AG10803 (cell line): ENCODE measurements at regions not wholly inside any gene's neighbourhood (a gene's known extent, or its start where the extent isn't known, plus 50 kb on each side); places are given as distances from the start of the nearest gene placed in this dataset.

Experiments used
- DNase-seq: peaks from one replicate; pipeline ENCODE4 v3.0.0; 2010; ENCODE audit warnings: low read depth
- H3K4me3 ChIP-seq: 2 replicates; pipeline ENCODE4 v1.5.1; 2011; ENCODE audit warnings: mild to moderate bottlenecking, low read length, control low read depth
- CTCF ChIP-seq: conservative IDR thresholded peaks from 2 replicates; pipeline ENCODE4 v1.5.1; 2011; ENCODE audit warnings: mild to moderate bottlenecking, low read length, control low read depth, inconsistent platforms

GRCh38 chr5:108588323-108588722, 159.4 kb upstream of the FER start:
- H3K4me3 ChIP-seq: no peak overlapping the region
- TF ChIP-seq CTCF: no peak
- DNase-seq: no peak

GRCh38 chr5:108587821-108588220, 159.9 kb upstream of the FER start:
- DNase-seq: no peak
- TF ChIP-seq CTCF: no peak
- no peak overlapping the region for H3K4me3 ChIP-seq

GRCh38 chr5:108581026-108581425, 166.7 kb upstream of the FER start:
- no peak for TF ChIP-seq CTCF
- no peak overlapping the region for H3K4me3 ChIP-seq
- no peak for DNase-seq

GRCh38 chr5:108579236-108579635, 168.5 kb upstream of the FER start:
- H3K4me3 ChIP-seq: no peak overlapping the region
- DNase-seq: no peak
- TF ChIP-seq CTCF: no peak

GRCh38 chr5:108578791-108579190, 168.9 kb upstream of the FER start:
- no peak overlapping the region for H3K4me3 ChIP-seq
- no peak for TF ChIP-seq CTCF
- no peak for DNase-seq

- no peak for DNase-seq
- H3K4me3 ChIP-seq: no peak overlapping the region
- TF ChIP-seq CTCF: no peak
These were observed 180.3 kb upstream of the FER start for GRCh38 chr5:108567429-108567828.

- DNase-seq: no peak
- no peak for TF ChIP-seq CTCF
- no peak overlapping the region for H3K4me3 ChIP-seq
These were observed 182.5 kb upstream of the FBXL17 start for GRCh38 chr5:108564441-108564840.
